ENCODE measurements at regions not wholly inside any gene's neighbourhood (a gene's known extent, or its start where the extent isn't known, plus 50 kb on each side); places are given as distances from the start of the nearest gene placed in this dataset.
"Not testable (repeated sequence)": the region's sequence is repeated elsewhere in the genome, so short reads cannot be mapped to it uniquely, and the experiment has no call there.

DNA sequence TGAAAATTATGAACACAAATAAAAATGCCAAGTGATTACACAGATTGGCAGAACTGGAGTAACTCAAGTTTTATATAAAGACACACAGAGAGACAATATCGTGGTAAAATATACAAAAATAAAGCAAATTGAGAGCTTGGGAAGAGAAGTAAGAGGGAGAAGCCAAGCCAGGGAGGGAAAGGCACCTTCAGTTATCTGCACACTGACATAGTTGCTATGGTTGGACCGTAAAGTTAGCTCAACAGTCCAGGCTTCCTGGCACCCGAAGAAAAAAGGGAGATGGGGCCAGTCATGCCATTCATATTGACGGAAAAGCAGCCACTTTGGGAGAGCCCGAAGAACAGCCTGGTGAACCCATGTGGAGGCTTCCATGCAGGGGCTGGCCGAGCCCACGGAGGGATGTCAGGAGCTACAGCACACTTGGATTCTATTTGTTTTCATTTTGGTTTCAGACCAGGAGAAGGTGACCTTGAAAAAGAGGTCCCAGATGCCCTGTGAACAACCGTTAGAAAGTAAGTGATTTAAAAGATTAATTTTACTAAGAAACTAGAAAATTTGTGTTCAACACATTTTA is 177.1 kb upstream of the IRF2BP2 start:
- TF ChIP-seq, protein P1, sequence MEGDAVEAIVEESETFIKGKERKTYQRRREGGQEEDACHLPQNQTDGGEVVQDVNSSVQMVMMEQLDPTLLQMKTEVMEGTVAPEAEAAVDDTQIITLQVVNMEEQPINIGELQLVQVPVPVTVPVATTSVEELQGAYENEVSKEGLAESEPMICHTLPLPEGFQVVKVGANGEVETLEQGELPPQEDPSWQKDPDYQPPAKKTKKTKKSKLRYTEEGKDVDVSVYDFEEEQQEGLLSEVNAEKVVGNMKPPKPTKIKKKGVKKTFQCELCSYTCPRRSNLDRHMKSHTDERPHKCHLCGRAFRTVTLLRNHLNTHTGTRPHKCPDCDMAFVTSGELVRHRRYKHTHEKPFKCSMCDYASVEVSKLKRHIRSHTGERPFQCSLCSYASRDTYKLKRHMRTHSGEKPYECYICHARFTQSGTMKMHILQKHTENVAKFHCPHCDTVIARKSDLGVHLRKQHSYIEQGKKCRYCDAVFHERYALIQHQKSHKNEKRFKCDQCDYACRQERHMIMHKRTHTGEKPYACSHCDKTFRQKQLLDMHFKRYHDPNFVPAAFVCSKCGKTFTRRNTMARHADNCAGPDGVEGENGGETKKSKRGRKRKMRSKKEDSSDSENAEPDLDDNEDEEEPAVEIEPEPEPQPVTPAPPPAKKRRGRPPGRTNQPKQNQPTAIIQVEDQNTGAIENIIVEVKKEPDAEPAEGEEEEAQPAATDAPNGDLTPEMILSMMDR (IDR thresholded peaks at IDR 0.05) = not testable (repeated sequence)
- TF ChIP-seq POLR2AphosphoS5 (IDR thresholded peaks at IDR 0.05) = not testable (repeated sequence)

Data from transverse colon (tissue), 4 donors.